Fibroblast of lung (primary cell): ENCODE measurements at regions not wholly inside any gene's neighbourhood (a gene's known extent, or its start where the extent isn't known, plus 50 kb on each side); places are given as distances from the start of the nearest gene placed in this dataset.

ENCODE experiments used
- DNase-seq, 2 donors: peaks; one replicate each; pipeline versions ENCODE4 v3.0.0 to v3.0.0-alpha.2; 2010; ENCODE audit warnings: low read depth in 2 of 2
- H2AFZ ChIP-seq: 2 replicates; pipeline ENCODE4 v1.5.1; 2012; ENCODE audit warnings: low read length, control low read depth, inconsistent platforms
- H3K27ac ChIP-seq: 2 replicates; pipeline ENCODE4 v1.5.1; 2011; ENCODE audit warnings: low read length, control low read depth; ENCODE audit not compliant: insufficient read depth
- H3K27me3 ChIP-seq: 2 replicates; pipeline ENCODE4 v1.5.1; 2011; ENCODE audit warnings: mild to moderate bottlenecking, low read length; ENCODE audit not compliant: control insufficient read depth, insufficient read depth
- H3K36me3 ChIP-seq: 2 replicates; pipeline ENCODE4 v1.5.1; 2011; ENCODE audit warnings: low read length; ENCODE audit not compliant: control insufficient read depth, insufficient read depth
- H3K4me1 ChIP-seq: 2 replicates; pipeline ENCODE4 v1.5.1; 2011; ENCODE audit warnings: low read length; ENCODE audit not compliant: control insufficient read depth, insufficient read depth; ENCODE audit errors: extremely low read depth
- H3K4me2 ChIP-seq: 2 replicates; pipeline ENCODE4 v1.5.1; 2011; ENCODE audit warnings: low read length, control low read depth; ENCODE audit not compliant: insufficient read depth; ENCODE audit errors: extremely low read depth
- H3K4me3 ChIP-seq, 4 experiments: fragments of 200-600 bp in 1 of 4; sonication (generic) in 1 of 4; replicated peaks in 1 of 4; 2 replicates each; pipeline ENCODE4 v1.5.1; 2011 to 2016; ENCODE audit warnings: low read length in 4 of 4, low read depth in 3 of 4, mild to moderate bottlenecking in 3 of 4, control low read depth in 2 of 4, inconsistent platforms in 1 of 4, mixed read lengths in 1 of 4; ENCODE audit not compliant: insufficient read depth in 1 of 4; ENCODE audit errors: control extremely low read depth in 1 of 4
- H3K79me2 ChIP-seq: 2 replicates; pipeline ENCODE4 v1.5.1; 2012; ENCODE audit warnings: mild to moderate bottlenecking, low read length, inconsistent platforms; ENCODE audit not compliant: control insufficient read depth, insufficient read depth
- H3K9ac ChIP-seq: 2 replicates; pipeline ENCODE4 v1.5.1; 2011; ENCODE audit warnings: mild to moderate bottlenecking, low read length, control low read depth; ENCODE audit not compliant: insufficient read depth
- H3K9me3 ChIP-seq: 2 replicates; pipeline ENCODE4 v1.5.1; 2012; ENCODE audit warnings: low read depth, low read length; ENCODE audit not compliant: control insufficient read depth, insufficient read depth
- H4K20me1 ChIP-seq: 2 replicates; pipeline ENCODE4 v1.5.1; 2011; ENCODE audit warnings: low read length; ENCODE audit not compliant: control insufficient read depth, insufficient read depth; ENCODE audit errors: extremely low read depth
- CTCF ChIP-seq, 2 donors: IDR thresholded peaks in 1 of 2; conservative IDR thresholded peaks in 1 of 2; 1 replicate in 1 of 2; 2 replicates in 1 of 2; pipeline ENCODE4 v1.5.1; 2011 to 2012; ENCODE audit warnings: low read length in 2 of 2, control low read depth in 1 of 2, inconsistent platforms in 1 of 2, low read depth in 1 of 2, mild to moderate bottlenecking in 1 of 2
- EZH2 ChIP-seq: IDR thresholded peaks from 2 replicates; pipeline ENCODE4 v1.5.1; 2012; ENCODE audit warnings: low read length, control low read depth, mild to moderate bottlenecking; ENCODE audit errors: missing control alignments

DNA sequence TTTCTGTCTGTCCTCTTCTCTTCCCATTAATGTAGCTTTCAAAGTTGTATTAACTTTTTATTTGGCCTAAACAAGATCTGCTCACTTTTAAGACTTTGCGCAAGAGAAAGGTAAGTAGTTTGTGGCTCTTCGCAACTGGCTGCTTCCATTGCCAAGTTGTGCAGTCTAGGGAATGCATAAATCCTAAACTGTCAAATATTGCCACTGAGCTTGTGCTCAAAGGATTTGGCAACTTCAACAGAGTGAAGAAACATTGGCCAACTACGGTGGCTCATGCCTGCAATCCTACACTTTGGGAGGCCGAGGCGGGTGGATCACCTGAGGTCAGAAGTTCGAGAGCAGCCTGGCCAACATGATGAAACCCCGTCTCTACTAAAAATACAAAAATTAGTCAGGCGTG is 826.4 kb downstream of the EPHA4 start:
- Histone ChIP-seq H3K9ac (no peak overlapping the region), H2AFZ (no peak overlapping the region), H3K4me3 (no peak overlapping the region), H3K4me2 (no peak overlapping the region), H3K36me3 (no peaks in the 10 kb centered on the region), H3K9me3 (no peaks in the 10 kb centered on the region), H4K20me1 (no peaks in the 10 kb centered on the region), H3K4me1 (no peaks in the 10 kb centered on the region), H3K27ac (no peak overlapping the region), H3K79me2 (no peaks in the 10 kb centered on the region), H3K27me3 (no peaks in the 10 kb centered on the region)
- TF ChIP-seq EZH2 (no peak), CTCF (conservative IDR thresholded peaks at IDR 0.05 in 1 of 2, IDR thresholded peaks at IDR 0.05 in 1 of 2; ENCODE audit: low read depth in 1 of 2, low read length in 2 of 2) (no peak)
- DNase-seq: no peak

- Histone ChIP-seq H3K27me3 (no peaks in the 10 kb centered on the region), H3K4me3 (no peak overlapping the region), H3K9me3 (no peaks in the 10 kb centered on the region), H3K36me3 (no peaks in the 10 kb centered on the region), H3K79me2 (no peaks in the 10 kb centered on the region), H3K9ac (no peak overlapping the region), H3K4me1 (no peaks in the 10 kb centered on the region), H3K27ac (no peak overlapping the region), H2AFZ (no peak overlapping the region), H3K4me2 (no peak overlapping the region), H4K20me1 (no peaks in the 10 kb centered on the region)
- DNase-seq: no peak
- TF ChIP-seq CTCF (conservative IDR thresholded peaks at IDR 0.05 in 1 of 2, IDR thresholded peaks at IDR 0.05 in 1 of 2; ENCODE audit: low read depth in 1 of 2, low read length in 2 of 2) (no peak), EZH2 (no peak)
Measured at GRCh38 chr2:220747736-220748135, 824.4 kb downstream of the EPHA4 start.

DNA sequence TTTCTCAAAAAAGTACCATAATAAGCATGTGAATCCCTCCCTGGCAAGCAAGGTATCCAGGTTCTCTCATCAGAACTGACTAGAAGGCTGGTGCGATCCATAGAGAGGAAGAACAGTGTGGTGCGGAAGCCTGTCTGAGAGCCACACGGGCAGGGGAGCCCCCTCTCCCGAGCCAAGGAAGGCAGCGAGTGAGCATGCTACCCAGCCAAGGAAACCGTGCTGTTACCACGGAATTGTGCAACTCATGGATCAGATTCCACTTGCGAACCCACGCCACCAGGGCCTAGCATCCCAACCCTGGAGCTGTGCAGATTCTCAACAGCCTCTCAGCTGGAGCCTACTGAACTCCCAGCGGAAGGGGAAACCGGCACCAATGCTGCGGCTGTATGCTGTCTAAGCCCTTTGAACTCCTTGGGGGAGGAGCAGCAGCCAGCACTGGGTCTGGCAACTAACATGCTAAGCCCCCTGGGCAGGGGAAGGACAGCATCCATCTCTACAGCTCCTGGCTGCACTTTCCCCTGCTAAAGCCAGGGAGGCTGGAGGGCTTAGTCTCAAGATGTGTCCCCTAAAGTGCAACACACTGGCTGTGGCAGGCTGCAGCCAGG is 823.1 kb downstream of the EPHA4 start:
- no peak for DNase-seq
- Histone ChIP-seq H4K20me1 (no peaks in the 10 kb centered on the region), H2AFZ (no peak overlapping the region), H3K4me2 (no peak overlapping the region), H3K27ac (no peak overlapping the region), H3K79me2 (no peaks in the 10 kb centered on the region), H3K9me3 (no peaks in the 10 kb centered on the region), H3K4me3 (no peak overlapping the region), H3K4me1 (no peaks in the 10 kb centered on the region), H3K36me3 (no peaks in the 10 kb centered on the region), H3K27me3 (no peaks in the 10 kb centered on the region), H3K9ac (no peak overlapping the region)
- TF ChIP-seq CTCF (conservative IDR thresholded peaks at IDR 0.05 in 1 of 2, IDR thresholded peaks at IDR 0.05 in 1 of 2; ENCODE audit: low read depth in 1 of 2, low read length in 2 of 2): no peak
- no peak for TF ChIP-seq EZH2
